CD4-positive, CD25-positive, alpha-beta regulatory T cell (primary cell): ENCODE measurements at regions not wholly inside any gene's neighbourhood (a gene's known extent, or its start where the extent isn't known, plus 50 kb on each side); places are given as distances from the start of the nearest gene placed in this dataset.

ENCODE experiments used
- ATAC-seq, 2 donors: fragments of 150-1000 bp; cut with Tn5 transposase; one replicate each; pipeline ENCODE4 v1.10.0; 2021; ENCODE audit warnings: low read depth in 2 of 2, moderate number of reproducible peaks in 2 of 2, moderate library complexity in 1 of 2
- DNase-seq, 3 donors: peaks; one replicate each; pipeline versions ENCODE4 v3.0.0 to v3.0.0-alpha.2; 2012 to 2022; ENCODE audit warnings: mixed read lengths in 1 of 3
- H3K27ac ChIP-seq: one replicate; pipeline ENCODE4 v1.7.0; 2013; ENCODE audit warnings: mild to moderate bottlenecking, low read length; ENCODE audit not compliant: insufficient read depth, poor library complexity, severe bottlenecking
- H3K27me3 ChIP-seq: one replicate; pipeline ENCODE4 v1.7.0; 2013; ENCODE audit warnings: low read length; ENCODE audit not compliant: control insufficient read depth, insufficient read depth
- H3K36me3 ChIP-seq: one replicate; pipeline ENCODE4 v1.7.0; 2013; ENCODE audit warnings: mild to moderate bottlenecking, low read length, moderate library complexity; ENCODE audit not compliant: control insufficient read depth, insufficient read depth
- H3K4me1 ChIP-seq: 2 replicates; pipeline ENCODE4 v1.7.0; 2013; ENCODE audit warnings: mild to moderate bottlenecking, low read length; ENCODE audit not compliant: insufficient read depth, control insufficient read depth, poor library complexity, severe bottlenecking
- H3K4me3 ChIP-seq: one replicate; pipeline ENCODE4 v1.7.0; 2013; ENCODE audit warnings: low read depth, mild to moderate bottlenecking, low read length, moderate library complexity
- H3K9me3 ChIP-seq, 2 experiments: 1 replicate in 1 of 2; 2 replicates in 1 of 2; pipeline ENCODE4 v1.7.0; 2013; ENCODE audit warnings: low read length in 2 of 2, mild to moderate bottlenecking in 1 of 2, moderate library complexity in 1 of 2; ENCODE audit not compliant: control insufficient read depth in 2 of 2
- H3K27ac Mint-ChIP-seq, 3 donors: one replicate each; pipeline ENCODE4 v1.8.0; 2020 to 2022; ENCODE audit warnings: mild to moderate bottlenecking in 3 of 3, mixed read lengths in 3 of 3, moderate library complexity in 2 of 3
- H3K27me3 Mint-ChIP-seq: one replicate; pipeline ENCODE4 v1.8.0; 2022; ENCODE audit warnings: mild to moderate bottlenecking, mixed read lengths
- H3K36me3 Mint-ChIP-seq: one replicate; pipeline ENCODE4 v1.8.0; 2020; ENCODE audit warnings: mixed read lengths
- H3K4me1 Mint-ChIP-seq, 4 donors: one replicate each; pipeline ENCODE4 v1.8.0; 2020 to 2022; ENCODE audit warnings: mixed read lengths in 4 of 4, mild to moderate bottlenecking in 1 of 4
- H3K4me3 Mint-ChIP-seq, 4 donors: one replicate each; pipeline ENCODE4 v1.8.0; 2020 to 2022; ENCODE audit warnings: mild to moderate bottlenecking in 4 of 4, mixed read lengths in 4 of 4, moderate library complexity in 3 of 4
- H3K9me3 Mint-ChIP-seq, 7 donors: one replicate each; pipeline ENCODE4 v1.8.0; 2020 to 2022; ENCODE audit warnings: mixed read lengths in 7 of 7, mild to moderate bottlenecking in 3 of 7, moderate library complexity in 2 of 7

DNA sequence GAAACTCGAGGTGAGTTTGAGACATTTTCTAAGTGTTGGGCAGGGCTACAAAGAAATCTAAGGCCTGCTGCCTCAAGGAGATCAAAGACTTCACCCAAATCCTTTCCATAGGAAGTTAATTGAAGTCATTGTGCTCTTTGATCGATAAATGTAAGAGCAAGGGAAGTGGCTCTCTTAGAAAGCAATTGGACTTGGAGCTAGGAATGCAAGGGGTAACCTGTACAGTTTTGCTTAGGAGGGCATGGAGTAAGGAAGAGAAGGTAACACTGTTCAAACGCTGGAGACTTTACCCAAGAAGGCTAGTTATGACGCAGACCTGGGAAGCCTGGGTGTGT lies 418.0 kb upstream of the PROX1 start:
- H3K27ac Mint-ChIP-seq, result no peak overlapping the region
- ATAC-seq, result no peak
- no peaks in the 10 kb centered on the region for H3K27me3 Mint-ChIP-seq

DNA sequence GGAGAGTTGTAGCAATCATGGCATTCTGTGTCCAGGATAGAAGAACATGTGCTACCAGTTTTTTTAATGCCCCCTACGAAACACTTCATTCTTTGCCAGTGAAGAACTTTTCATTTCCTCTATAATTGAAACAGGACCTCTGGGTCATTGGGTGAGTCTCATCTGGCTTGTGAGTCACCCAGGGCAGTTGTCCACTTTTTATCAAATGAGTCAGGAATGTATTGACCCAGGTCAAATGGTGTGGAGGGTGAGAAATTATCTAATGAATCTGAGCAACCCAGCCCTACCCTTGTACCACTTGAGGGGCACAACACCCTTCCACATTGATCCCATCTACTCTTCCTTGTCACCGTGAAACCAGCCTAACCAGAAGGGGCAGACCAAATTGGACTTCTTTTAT lies 417.3 kb upstream of the PROX1 start:
- H3K4me1 ChIP-seq, result no peaks in the 10 kb centered on the region
- no peaks in the 10 kb centered on the region for H3K9me3 ChIP-seq
- no peaks in the 10 kb centered on the region for H3K36me3 Mint-ChIP-seq
- ATAC-seq (no peak), DNase-seq (no peak)
- H3K4me1 Mint-ChIP-seq, result no peaks in the 10 kb centered on the region
- H3K27ac ChIP-seq, result no peak overlapping the region
- no peaks in the 10 kb centered on the region for H3K36me3 ChIP-seq
- H3K4me3 ChIP-seq, result no peak overlapping the region
- H3K27me3 ChIP-seq, result no peaks in the 10 kb centered on the region
- H3K27me3 Mint-ChIP-seq, result no peaks in the 10 kb centered on the region
- H3K4me3 Mint-ChIP-seq, result no peak overlapping the region
- H3K9me3 Mint-ChIP-seq, result peaks cover 0 to 13% (median 0%) of the 10 kb centered on the region in 7 donors
- H3K27ac Mint-ChIP-seq, result no peak overlapping the region

More for the DNA sequence above, 418.0 kb upstream of the PROX1 start:
- DNase-seq, result no peak
- Histone ChIP-seq H3K36me3 (no peaks in the 10 kb centered on the region), H3K9me3 (no peaks in the 10 kb centered on the region), H3K4me1 (no peaks in the 10 kb centered on the region), H3K27ac (no peak overlapping the region), H3K4me3 (no peak overlapping the region), H3K27me3 (no peaks in the 10 kb centered on the region)
- Mint-ChIP-seq H3K4me1 (no peaks in the 10 kb centered on the region), H3K4me3 (no peak overlapping the region), H3K36me3 (no peaks in the 10 kb centered on the region), H3K9me3 (peaks cover 0 to 9% (median 2%) of the 10 kb centered on the region in 7 donors)

DNA sequence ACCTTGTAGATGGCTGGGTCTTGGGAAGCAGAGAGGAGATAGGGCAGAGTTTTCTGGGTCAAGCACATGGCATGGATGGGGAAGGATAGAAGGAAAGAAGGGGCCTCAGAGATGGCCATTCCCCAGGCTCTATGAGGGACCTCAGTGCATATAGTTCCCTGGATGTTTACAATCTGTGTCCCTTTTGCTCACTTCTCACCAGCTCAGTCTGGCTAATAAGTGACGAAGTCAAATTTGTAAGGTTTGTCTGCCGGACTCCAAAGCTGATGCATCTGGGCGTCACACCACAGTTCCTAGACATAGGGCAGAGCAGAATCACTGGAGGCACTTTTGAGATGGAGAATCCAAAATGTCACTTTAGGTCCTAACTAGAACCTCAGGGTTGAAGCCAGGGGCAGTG lies 416.4 kb upstream of the PROX1 start:
- Histone ChIP-seq H3K4me1 (no peaks in the 10 kb centered on the region), H3K27ac (no peak overlapping the region), H3K4me3 (no peak overlapping the region), H3K9me3 (no peaks in the 10 kb centered on the region), H3K36me3 (no peaks in the 10 kb centered on the region), H3K27me3 (no peaks in the 10 kb centered on the region)
- no peak for ATAC-seq
- Mint-ChIP-seq H3K36me3 (no peaks in the 10 kb centered on the region), H3K4me3 (no peak overlapping the region), H3K4me1 (no peaks in the 10 kb centered on the region), H3K27ac (no peak overlapping the region), H3K27me3 (no peaks in the 10 kb centered on the region), H3K9me3 (peaks cover 0 to 13% (median 0%) of the 10 kb centered on the region in 7 donors)
- DNase-seq, result no peak

DNA sequence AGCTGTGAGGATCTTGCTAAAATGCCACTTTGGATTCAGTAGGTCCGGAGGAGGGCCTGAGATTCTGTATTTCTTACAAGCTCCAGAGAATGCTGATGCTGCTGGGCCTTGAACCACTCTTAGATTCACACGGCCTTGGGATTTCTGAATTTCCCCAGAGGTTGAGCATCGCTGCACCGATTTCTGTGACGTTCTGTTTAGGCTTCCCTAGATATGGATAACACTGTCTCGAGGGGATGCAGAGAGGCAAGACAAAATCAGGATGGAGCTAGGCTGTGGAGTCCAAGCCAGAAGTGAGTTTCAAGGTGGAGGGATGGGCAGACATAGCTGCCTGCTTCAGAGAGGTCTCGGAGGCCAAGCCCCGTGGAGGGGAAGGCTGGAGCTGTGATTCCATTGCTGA lies 415.9 kb upstream of the PROX1 start:
- no peaks in the 10 kb centered on the region for H3K9me3 ChIP-seq
- ATAC-seq, result no peak
- no peaks in the 10 kb centered on the region for H3K36me3 ChIP-seq
- H3K4me1 Mint-ChIP-seq, result no peaks in the 10 kb centered on the region
- no peak for DNase-seq
- no peak overlapping the region for H3K4me3 ChIP-seq
- peaks cover 0 to 13% (median 0%) of the 10 kb centered on the region in 7 donors for H3K9me3 Mint-ChIP-seq
- H3K36me3 Mint-ChIP-seq, result no peaks in the 10 kb centered on the region
- H3K27me3 Mint-ChIP-seq, result no peaks in the 10 kb centered on the region
- H3K27ac Mint-ChIP-seq, result no peak overlapping the region
- no peak overlapping the region for H3K27ac ChIP-seq
- H3K4me3 Mint-ChIP-seq, result no peak overlapping the region
- H3K4me1 ChIP-seq, result no peaks in the 10 kb centered on the region
- no peaks in the 10 kb centered on the region for H3K27me3 ChIP-seq

DNA sequence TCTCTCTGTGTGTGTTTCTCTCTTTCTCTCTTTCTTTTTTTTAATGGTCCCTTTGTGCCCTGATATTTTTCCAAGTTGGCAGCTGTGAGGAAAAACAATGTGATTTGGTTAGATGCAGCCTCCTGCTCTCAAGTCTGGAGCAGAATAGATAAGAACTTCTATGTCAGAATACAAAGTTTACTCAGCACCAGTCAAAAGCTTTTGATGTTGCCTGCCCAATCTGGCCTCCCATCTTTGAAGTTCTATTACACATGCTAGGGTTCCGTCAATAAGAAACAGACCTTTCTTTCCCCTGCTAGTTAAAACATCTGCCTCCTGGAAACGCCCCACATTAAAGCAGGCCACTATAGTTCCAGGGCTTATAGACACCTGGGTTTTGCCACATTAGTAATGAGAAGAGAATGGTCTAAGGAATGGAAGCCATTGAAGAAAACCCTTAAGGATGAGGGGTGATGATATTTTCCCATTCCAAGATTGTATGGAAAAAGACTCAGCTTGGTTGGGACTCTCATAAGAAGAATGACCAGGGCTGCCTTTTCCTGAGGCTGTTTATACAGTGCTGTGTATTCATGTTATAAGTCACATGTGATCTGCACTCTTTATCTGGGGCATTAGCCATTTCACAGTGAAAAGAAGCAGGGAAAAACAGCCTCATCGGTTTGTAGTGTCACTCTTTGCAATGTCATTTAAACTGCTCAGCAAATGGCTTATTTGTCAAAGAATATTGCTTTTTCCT lies 414.7 kb upstream of the PROX1 start:
- H3K4me1 ChIP-seq, result no peaks in the 10 kb centered on the region
- H3K27ac ChIP-seq, result no peak overlapping the region
- DNase-seq (no peak), ATAC-seq (no peak)
- no peaks in the 10 kb centered on the region for H3K36me3 ChIP-seq
- no peaks in the 10 kb centered on the region for H3K9me3 ChIP-seq
- no peaks in the 10 kb centered on the region for H3K27me3 Mint-ChIP-seq
- no peaks in the 10 kb centered on the region for H3K27me3 ChIP-seq
- H3K4me3 ChIP-seq, result no peak overlapping the region
- H3K9me3 Mint-ChIP-seq, result peaks cover 0 to 13% (median 2%) of the 10 kb centered on the region in 7 donors
- H3K36me3 Mint-ChIP-seq, result no peaks in the 10 kb centered on the region
- H3K27ac Mint-ChIP-seq, result no peak overlapping the region
- H3K4me3 Mint-ChIP-seq, result no peak overlapping the region
- H3K4me1 Mint-ChIP-seq, result no peaks in the 10 kb centered on the region

DNA sequence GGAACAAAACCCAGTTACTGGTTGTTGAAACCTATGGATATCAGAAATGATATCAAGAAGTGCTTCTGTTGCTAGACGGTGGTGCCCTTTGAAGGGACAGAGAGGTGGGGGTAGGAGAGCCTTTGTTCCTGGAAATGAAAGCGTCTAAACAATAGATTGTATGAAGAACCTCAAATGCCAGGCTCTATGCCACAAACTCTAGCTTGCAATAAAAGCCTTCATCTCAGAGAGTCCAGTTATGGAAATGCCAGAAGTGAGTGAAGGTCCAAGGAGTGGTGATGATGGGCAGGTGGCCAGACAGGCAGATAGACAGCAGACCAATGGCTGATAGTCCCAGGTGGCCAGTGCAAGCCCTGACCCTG lies 414.1 kb upstream of the PROX1 start:
- no peak for ATAC-seq

DNA sequence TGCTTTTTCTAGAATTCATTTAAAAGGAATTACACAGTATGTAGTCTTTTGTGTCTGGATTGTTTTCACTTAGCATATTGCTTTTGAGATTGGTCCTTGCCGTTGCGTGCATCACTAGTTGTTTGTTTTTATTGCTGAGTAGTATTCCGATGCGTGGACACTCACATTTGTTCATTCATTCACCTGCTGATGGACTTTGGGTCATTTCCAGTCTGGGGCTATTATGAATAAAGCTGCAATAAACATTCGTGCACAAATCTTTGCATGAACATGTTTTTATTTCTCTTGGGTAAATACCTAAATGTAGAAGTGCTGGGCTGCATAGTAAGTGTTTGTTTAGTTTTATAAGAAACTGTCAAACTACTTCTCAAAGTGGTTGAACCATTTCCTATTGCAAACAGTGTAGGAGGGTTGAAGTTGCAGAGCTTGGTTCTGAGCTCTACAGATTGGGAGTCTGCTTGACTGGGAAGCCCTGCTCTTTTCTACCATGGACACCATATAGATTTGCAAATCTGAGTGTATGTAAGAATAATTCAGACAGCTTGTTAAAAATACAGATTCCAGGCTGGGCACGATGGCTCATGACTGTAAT lies 404.7 kb upstream of the PROX1 start:
- Mint-ChIP-seq H3K27me3 (no peaks in the 10 kb centered on the region), H3K36me3 (no peaks in the 10 kb centered on the region), H3K27ac (no peak overlapping the region), H3K9me3 (peaks cover 0 to 6% (median 0%) of the 10 kb centered on the region in 7 donors), H3K4me1 (no peaks in the 10 kb centered on the region), H3K4me3 (no peak overlapping the region)
- Histone ChIP-seq H3K36me3 (no peaks in the 10 kb centered on the region), H3K27me3 (no peaks in the 10 kb centered on the region), H3K27ac (no peak overlapping the region), H3K4me3 (no peak overlapping the region), H3K9me3 (no peaks in the 10 kb centered on the region), H3K4me1 (no peaks in the 10 kb centered on the region)
- DNase-seq, result no peak
- ATAC-seq, result no peak

More for the DNA sequence above, 414.1 kb upstream of the PROX1 start:
- peaks cover 0 to 10% (median 2%) of the 10 kb centered on the region in 7 donors for H3K9me3 Mint-ChIP-seq
- H3K4me3 ChIP-seq, result no peak overlapping the region
- no peaks in the 10 kb centered on the region for H3K4me1 Mint-ChIP-seq
- no peaks in the 10 kb centered on the region for H3K9me3 ChIP-seq
- no peaks in the 10 kb centered on the region for H3K27me3 Mint-ChIP-seq
- no peak for DNase-seq
- H3K27ac Mint-ChIP-seq, result no peak overlapping the region
- no peaks in the 10 kb centered on the region for H3K4me1 ChIP-seq
- no peaks in the 10 kb centered on the region for H3K36me3 ChIP-seq
- no peak overlapping the region for H3K4me3 Mint-ChIP-seq
- no peak overlapping the region for H3K27ac ChIP-seq
- no peaks in the 10 kb centered on the region for H3K27me3 ChIP-seq
- no peaks in the 10 kb centered on the region for H3K36me3 Mint-ChIP-seq

DNA sequence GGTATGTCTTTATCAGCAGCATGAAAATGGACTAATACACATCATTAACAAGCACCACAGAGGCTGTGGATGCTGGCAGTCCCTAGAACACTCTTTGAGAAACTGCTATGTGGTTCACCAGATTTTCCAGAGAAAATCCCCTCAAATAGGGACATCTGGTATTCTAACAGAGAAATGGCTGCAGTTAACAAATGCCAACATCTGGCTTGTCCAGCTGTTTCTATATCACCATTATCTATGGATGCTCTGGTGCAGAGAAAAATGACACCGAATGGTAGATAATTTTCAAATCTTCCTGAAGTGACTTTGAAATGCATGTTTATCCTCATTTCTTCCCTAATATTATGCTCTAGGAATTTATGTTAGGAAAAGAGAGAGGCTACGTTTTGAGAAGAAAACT lies 403.5 kb upstream of the PROX1 start:
- no peak overlapping the region for H3K27ac ChIP-seq
- H3K4me1 Mint-ChIP-seq, result no peaks in the 10 kb centered on the region
- no peak for ATAC-seq
- no peaks in the 10 kb centered on the region for H3K27me3 ChIP-seq
- H3K27ac Mint-ChIP-seq, result no peak overlapping the region
- no peak overlapping the region for H3K4me3 Mint-ChIP-seq
- no peaks in the 10 kb centered on the region for H3K36me3 ChIP-seq
- H3K9me3 Mint-ChIP-seq, result peaks cover 0 to 2% (median 0%) of the 10 kb centered on the region in 7 donors
- no peaks in the 10 kb centered on the region for H3K4me1 ChIP-seq
- H3K36me3 Mint-ChIP-seq, result no peaks in the 10 kb centered on the region
- H3K4me3 ChIP-seq, result no peak overlapping the region
- H3K27me3 Mint-ChIP-seq, result no peaks in the 10 kb centered on the region
- no peak for DNase-seq
- no peaks in the 10 kb centered on the region for H3K9me3 ChIP-seq
